Mesodermal cell (in vitro differentiated cells): ENCODE measurements at regions not wholly inside any gene's neighbourhood (a gene's known extent, or its start where the extent isn't known, plus 50 kb on each side); places are given as distances from the start of the nearest gene placed in this dataset.

Source experiments
- H3K27ac ChIP-seq: 2 replicates; pipeline ENCODE4 v1.7.0; 2013; ENCODE audit warnings: mild to moderate bottlenecking, low read depth, low read length, moderate library complexity; ENCODE audit not compliant: severe bottlenecking
- H3K36me3 ChIP-seq: 2 replicates; pipeline ENCODE4 v1.7.1; 2013; ENCODE audit warnings: mild to moderate bottlenecking, low read length, moderate library complexity; ENCODE audit not compliant: control insufficient read depth, insufficient read depth
- H3K4me1 ChIP-seq: one replicate; pipeline ENCODE4 v1.7.1; 2013; ENCODE audit warnings: mild to moderate bottlenecking, low read length; ENCODE audit not compliant: insufficient read depth, control insufficient read depth, poor library complexity, severe bottlenecking
- H3K4me3 ChIP-seq: 2 replicates; pipeline ENCODE4 v1.7.0; 2013; ENCODE audit warnings: low read length, control low read depth, mild to moderate bottlenecking; ENCODE audit not compliant: insufficient read depth, poor library complexity, severe bottlenecking; ENCODE audit errors: extremely low read depth
- H3K9me3 ChIP-seq: 2 replicates; pipeline ENCODE4 v1.7.1; 2013; ENCODE audit warnings: mild to moderate bottlenecking, low read length, moderate library complexity; ENCODE audit not compliant: control insufficient read depth
- WGBS, 2 experiments: methylation state at CpG; one replicate each; pipeline ENCODE4 v1.1.5; 2013; ENCODE audit warnings: missing lambda C conversion rate in 2 of 2; ENCODE audit not compliant: insufficient coverage in 2 of 2; 5-methylcytosine and 5-hydroxymethylcytosine counted together

DNA sequence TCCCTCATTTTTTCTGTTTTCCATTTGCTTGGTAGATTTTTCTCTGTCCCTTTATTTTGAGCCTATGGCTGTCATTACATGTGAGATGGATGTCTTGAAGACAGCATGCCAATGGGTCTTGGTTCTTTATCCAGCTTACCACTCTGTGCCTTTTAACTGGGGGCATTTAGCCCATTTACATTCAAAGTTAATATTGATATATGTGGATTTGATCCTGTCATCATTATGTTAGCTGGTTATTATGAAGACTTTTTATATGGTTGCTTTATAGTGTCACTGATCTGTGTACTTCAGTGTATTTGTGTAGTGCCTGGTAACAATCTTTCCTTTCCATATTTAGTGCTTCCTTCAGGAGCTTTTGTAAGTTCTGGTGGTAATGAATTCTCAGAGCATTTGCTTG lies 89.3 kb upstream of the UNC5B start:
- Histone ChIP-seq H3K4me1 (peaks cover 1% of the 10 kb centered on the region), H3K9me3 (peaks cover 8% of the 10 kb centered on the region), H3K4me3 (no peak overlapping the region), H3K27ac (no peak overlapping the region), H3K36me3 (no peaks in the 10 kb centered on the region)

- H3K4me1 ChIP-seq = peaks cover 5% of the 10 kb centered on the region
- H3K4me3 ChIP-seq = no peak overlapping the region
- H3K36me3 ChIP-seq = no peaks in the 10 kb centered on the region
- H3K27ac ChIP-seq = no peak overlapping the region
- WGBS, 2 experiments = 87 to 96% methylated on average over 9 of the region's 13 CpGs
- H3K9me3 ChIP-seq = no peaks in the 10 kb centered on the region
Measured at GRCh38 chr10:71124921-71125748, 87.2 kb upstream of the UNC5B start.

DNA sequence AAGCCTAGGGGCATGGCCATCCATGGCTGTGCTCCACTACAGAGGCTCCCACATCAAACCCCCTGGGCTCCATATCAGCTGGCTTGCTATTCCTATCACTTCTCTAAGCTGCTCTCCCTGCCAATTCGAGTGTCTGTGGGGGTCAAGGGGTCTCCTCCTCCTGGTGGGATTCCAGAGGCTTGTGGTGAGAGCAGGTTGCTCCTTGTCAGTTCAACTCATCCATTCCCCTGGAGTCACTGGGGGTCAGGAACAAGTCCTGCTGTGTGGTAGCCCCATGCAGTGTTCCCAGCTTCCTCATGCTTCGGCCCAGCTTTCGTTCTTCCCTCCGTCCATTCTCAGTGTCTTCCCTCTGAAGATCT lies 86.6 kb upstream of the UNC5B start:
- no peaks in the 10 kb centered on the region for H3K36me3 ChIP-seq
- no peak overlapping the region for H3K27ac ChIP-seq
- H3K4me3 ChIP-seq = no peak overlapping the region
- peaks cover 5% of the 10 kb centered on the region for H3K4me1 ChIP-seq
- H3K9me3 ChIP-seq = no peaks in the 10 kb centered on the region
- 93 to 95% methylated on average over 3 to 4 of the region's 4 CpGs for WGBS, 2 experiments

DNA sequence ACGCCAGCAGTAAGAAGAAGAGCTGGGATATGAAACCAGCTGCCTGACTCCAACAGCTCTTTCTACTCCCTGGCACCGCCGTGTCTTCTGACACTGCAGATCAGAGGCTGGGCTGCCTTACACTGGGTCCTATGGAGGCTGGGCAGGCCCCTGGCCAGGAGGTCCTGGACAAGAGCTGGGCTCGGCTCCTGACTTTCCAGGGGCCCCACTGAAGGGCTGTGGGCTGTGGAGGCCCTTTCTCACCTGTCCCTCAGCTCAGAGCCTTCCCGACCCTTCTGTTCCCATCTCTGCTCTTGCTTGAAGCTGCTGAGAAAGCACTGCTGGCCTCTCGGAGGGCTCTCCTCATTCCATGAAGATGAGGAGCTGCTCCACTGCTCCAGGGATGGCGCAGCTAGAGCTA lies 85.9 kb upstream of the UNC5B start:
- Histone ChIP-seq H3K27ac (no peak overlapping the region), H3K4me1 (peaks cover 5% of the 10 kb centered on the region), H3K9me3 (no peaks in the 10 kb centered on the region), H3K4me3 (no peak overlapping the region), H3K36me3 (no peaks in the 10 kb centered on the region)
- 91 to 95% methylated on average over 6 to 7 of the region's 7 CpGs for WGBS, 2 experiments

DNA sequence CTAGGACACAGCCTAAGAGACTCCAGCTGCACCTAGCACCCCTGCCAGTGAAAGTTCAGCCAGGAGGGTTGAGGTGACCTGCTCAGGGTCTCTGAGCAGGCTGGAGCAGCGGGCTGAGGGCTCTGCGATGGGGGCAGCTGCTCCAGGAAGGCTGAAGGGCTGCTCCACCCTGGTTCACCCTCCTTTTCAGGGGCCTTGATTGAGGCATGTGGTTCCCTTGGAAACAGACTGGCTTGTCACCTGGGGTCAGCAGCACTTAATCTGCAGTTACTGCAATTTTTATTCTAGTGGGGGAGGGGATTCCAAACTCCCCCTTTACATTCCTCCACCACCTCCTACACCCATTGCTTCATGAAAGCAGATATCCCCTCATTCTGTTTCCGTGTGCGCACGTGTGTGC lies 85.3 kb upstream of the UNC5B start:
- Histone ChIP-seq H3K4me3 (no peak overlapping the region), H3K9me3 (no peaks in the 10 kb centered on the region), H3K4me1 (peaks cover 5% of the 10 kb centered on the region), H3K36me3 (no peaks in the 10 kb centered on the region), H3K27ac (no peak overlapping the region)
- 90 to 96% methylated on average over 5 of the region's 5 CpGs for WGBS, 2 experiments

DNA sequence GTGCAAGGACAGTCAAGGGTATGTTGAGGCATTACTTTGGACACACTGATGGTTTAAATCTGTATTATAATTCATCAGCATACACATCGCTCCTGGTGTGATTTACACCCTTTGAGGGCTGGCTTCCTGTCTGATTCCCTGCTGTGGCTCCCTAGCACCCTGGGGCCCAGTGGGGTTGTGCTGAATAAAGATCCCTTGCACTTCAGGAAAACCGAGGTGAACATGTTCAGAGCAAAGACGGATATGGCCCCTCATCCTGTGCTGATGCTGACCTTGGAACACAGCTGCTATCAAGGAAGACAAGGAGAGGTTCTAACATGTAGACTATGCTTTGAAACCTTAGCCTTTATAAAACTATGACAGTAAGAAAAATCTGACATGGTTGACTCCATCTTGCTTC lies 84.6 kb upstream of the UNC5B start:
- H3K27ac ChIP-seq = no peak overlapping the region
- no peaks in the 10 kb centered on the region for H3K9me3 ChIP-seq
- WGBS, 2 experiments = 76 to 80% methylated on average over 1 to 2 of the region's 3 CpGs
- peaks cover 5% of the 10 kb centered on the region for H3K4me1 ChIP-seq
- no peaks in the 10 kb centered on the region for H3K36me3 ChIP-seq
- no peak overlapping the region for H3K4me3 ChIP-seq

- peaks cover 5% of the 10 kb centered on the region for H3K4me1 ChIP-seq
- H3K4me3 ChIP-seq = no peak overlapping the region
- 88 to 94% methylated on average over 2 to 5 of the region's 7 CpGs for WGBS, 2 experiments
- no peaks in the 10 kb centered on the region for H3K9me3 ChIP-seq
- H3K36me3 ChIP-seq = no peaks in the 10 kb centered on the region
- H3K27ac ChIP-seq = no peak overlapping the region
Measured at GRCh38 chr10:71128311-71128980, 83.9 kb upstream of the UNC5B start.

DNA sequence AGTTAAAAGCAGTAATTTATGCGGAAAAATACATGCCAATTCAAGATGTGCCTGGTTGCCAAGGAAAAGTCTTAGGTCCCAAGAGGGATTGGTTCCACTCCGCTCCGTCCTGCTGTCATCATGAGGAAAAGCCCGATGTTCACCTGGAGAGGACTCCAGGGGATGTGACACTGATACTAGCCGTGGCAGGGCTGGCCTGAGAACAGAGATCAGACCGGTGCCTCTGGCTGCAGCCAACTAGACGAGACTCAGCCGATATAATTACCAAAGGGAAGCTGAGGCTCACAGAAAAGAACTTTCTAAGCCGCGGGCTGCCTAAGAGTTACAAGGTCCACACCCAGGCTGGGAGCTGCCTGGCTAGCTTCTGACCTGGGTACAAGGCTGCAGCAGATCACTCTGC lies 81.3 kb upstream of the UNC5B start:
- Histone ChIP-seq H3K9me3 (no peaks in the 10 kb centered on the region), H3K4me3 (no peak overlapping the region), H3K27ac (no peak overlapping the region), H3K4me1 (peaks cover 13% of the 10 kb centered on the region), H3K36me3 (no peaks in the 10 kb centered on the region)
- WGBS, 2 experiments = 85 to 93% methylated on average over 10 of the region's 10 CpGs

- H3K36me3 ChIP-seq = no peaks in the 10 kb centered on the region
- peaks cover 16% of the 10 kb centered on the region for H3K4me1 ChIP-seq
- H3K9me3 ChIP-seq = no peaks in the 10 kb centered on the region
- 93 to 94% methylated on average over 4 of the region's 4 CpGs for WGBS, 2 experiments
- no peak overlapping the region for H3K4me3 ChIP-seq
- no peak overlapping the region for H3K27ac ChIP-seq
Measured at GRCh38 chr10:71131508-71132088, 80.8 kb upstream of the UNC5B start.

DNA sequence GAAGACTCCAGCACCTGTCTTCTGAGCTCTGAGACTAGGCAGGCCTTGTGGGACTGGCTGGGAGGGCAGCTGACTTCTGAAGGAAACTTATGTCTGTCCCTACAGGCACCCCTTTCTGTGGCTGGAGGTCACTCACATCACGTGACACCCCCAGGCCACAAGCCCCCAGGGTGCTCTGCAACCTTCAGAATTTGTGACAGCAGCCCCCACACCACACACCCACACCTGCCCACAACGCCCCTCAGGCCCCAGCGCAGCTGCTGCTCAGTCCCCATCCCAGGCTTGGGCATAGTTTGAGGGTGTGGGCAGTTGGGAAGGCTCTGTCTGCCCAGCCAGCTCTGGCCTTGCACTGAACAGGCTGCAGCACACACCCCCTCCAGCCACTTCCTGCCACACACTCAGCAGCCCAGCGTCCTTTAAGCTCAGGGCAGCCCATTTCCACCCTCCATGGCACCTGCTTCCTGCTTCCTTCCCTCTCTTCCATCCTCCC lies 80.0 kb upstream of the UNC5B start:
- Histone ChIP-seq H3K4me3 (no peak overlapping the region), H3K9me3 (no peaks in the 10 kb centered on the region), H3K27ac (no peak overlapping the region), H3K36me3 (no peaks in the 10 kb centered on the region), H3K4me1 (peaks cover 16% of the 10 kb centered on the region)
- 73 to 83% methylated on average over 1 of the region's 4 CpGs for WGBS, 2 experiments
